CD14-positive monocyte (primary cell): ENCODE measurements at regions not wholly inside any gene's neighbourhood (a gene's known extent, or its start where the extent isn't known, plus 50 kb on each side); places are given as distances from the start of the nearest gene placed in this dataset.

ENCODE experiments used
- DNase-seq, 3 donors: peaks; one replicate each; pipeline ENCODE4 v3.0.0-alpha.2; 2011 to 2022
- H2AFZ ChIP-seq: 2 replicates; pipeline ENCODE4 v1.6.0; 2012; ENCODE audit warnings: mild to moderate bottlenecking, low read depth, low read length, inconsistent platforms; ENCODE audit not compliant: insufficient read depth, poor library complexity, severe bottlenecking
- H3K27ac ChIP-seq, 2 donors: 1 replicate in 1 of 2; 2 replicates in 1 of 2; pipeline ENCODE4 v1.5.1; 2012 to 2013; ENCODE audit warnings: low read length in 2 of 2, control low read depth in 1 of 2, inconsistent platforms in 1 of 2, low read depth in 1 of 2, mild to moderate bottlenecking in 1 of 2
- H3K27me3 ChIP-seq, 2 donors: one replicate each; pipeline versions ENCODE4 v1.6.0 to v1.6.1; 2011 to 2013; ENCODE audit warnings: low read length in 2 of 2; ENCODE audit not compliant: control insufficient read depth in 2 of 2, insufficient read depth in 2 of 2
- H3K36me3 ChIP-seq, 2 donors: replicated peaks in 1 of 2; 1 replicate in 1 of 2; 2 replicates in 1 of 2; pipeline versions ENCODE4 v1.5.1 to v1.6.1; 2012 to 2013; ENCODE audit warnings: low read length in 2 of 2, control low read depth in 1 of 2, inconsistent platforms in 1 of 2, mild to moderate bottlenecking in 1 of 2; ENCODE audit not compliant: insufficient read depth in 2 of 2, control insufficient read depth in 1 of 2
- H3K4me1 ChIP-seq, 2 donors: 1 replicate in 1 of 2; 2 replicates in 1 of 2; pipeline versions ENCODE4 v1.5.1 to v1.6.1; 2012 to 2013; ENCODE audit warnings: low read length in 2 of 2, control low read depth in 1 of 2, inconsistent platforms in 1 of 2, mild to moderate bottlenecking in 1 of 2, moderate library complexity in 1 of 2; ENCODE audit not compliant: insufficient read depth in 2 of 2, control insufficient read depth in 1 of 2
- H3K4me2 ChIP-seq: replicated peaks from 2 replicates; pipeline ENCODE3; 2012; ENCODE audit warnings: low read length, moderate library complexity, mild to moderate bottlenecking; ENCODE audit not compliant: poor library complexity, severe bottlenecking; ENCODE audit errors: extremely low read depth
- H3K4me3 ChIP-seq, 3 experiments: fragments of 200-600 bp in 1 of 3; sonication (generic) in 1 of 3; replicated peaks in 1 of 3; 1 replicate in 2 of 3; 2 replicates in 1 of 3; pipeline ENCODE4 v1.5.1; 2011 to 2013; ENCODE audit warnings: low read length in 3 of 3, mild to moderate bottlenecking in 3 of 3, control low read depth in 2 of 3, low read depth in 2 of 3, inconsistent platforms in 1 of 3, moderate library complexity in 1 of 3
- H3K79me2 ChIP-seq: 2 replicates; pipeline ENCODE4 v1.6.0; 2012; ENCODE audit warnings: mild to moderate bottlenecking, control low read depth, inconsistent platforms, low read length, moderate library complexity; ENCODE audit not compliant: insufficient read depth
- H3K9ac ChIP-seq: 2 replicates; pipeline ENCODE4 v1.6.0; 2017; ENCODE audit warnings: low read length, mild to moderate bottlenecking; ENCODE audit not compliant: insufficient read depth, poor library complexity, severe bottlenecking
- H3K9me3 ChIP-seq, 2 donors: replicated peaks in 1 of 2; 1 replicate in 1 of 2; 2 replicates in 1 of 2; pipeline versions ENCODE4 v1.5.1 to v1.6.1; 2012 to 2013; ENCODE audit warnings: low read length in 2 of 2, control low read depth in 1 of 2; ENCODE audit not compliant: control insufficient read depth in 1 of 2, insufficient read depth in 1 of 2
- H4K20me1 ChIP-seq: 2 replicates; pipeline ENCODE4 v1.6.0; 2012; ENCODE audit warnings: mild to moderate bottlenecking, low read length, control low read depth, moderate library complexity; ENCODE audit not compliant: insufficient read depth
- H3K27ac Mint-ChIP-seq, 7 donors: one replicate each; pipeline ENCODE4 v1.8.0; 2020; ENCODE audit warnings: mild to moderate bottlenecking in 7 of 7, mixed read lengths in 7 of 7, moderate library complexity in 6 of 7, inconsistent platforms in 2 of 7
- H3K27me3 Mint-ChIP-seq, 3 donors: one replicate each; pipeline ENCODE4 v1.8.0; 2021 to 2022; ENCODE audit warnings: low read depth in 3 of 3, mild to moderate bottlenecking in 3 of 3, mixed read lengths in 3 of 3, moderate library complexity in 3 of 3, inconsistent platforms in 1 of 3
- H3K36me3 Mint-ChIP-seq, 2 donors: one replicate each; pipeline ENCODE4 v1.8.0; 2020; ENCODE audit warnings: mixed read lengths in 2 of 2, inconsistent platforms in 1 of 2, mild to moderate bottlenecking in 1 of 2
- H3K4me1 Mint-ChIP-seq: one replicate; pipeline ENCODE4 v1.8.0; 2020; ENCODE audit warnings: mild to moderate bottlenecking, mixed read lengths
- H3K4me3 Mint-ChIP-seq, 2 donors: one replicate each; pipeline ENCODE4 v1.8.0; 2020; ENCODE audit warnings: mild to moderate bottlenecking in 2 of 2, mixed read lengths in 2 of 2, moderate library complexity in 1 of 2
- H3K9me3 Mint-ChIP-seq, 7 donors: one replicate each; pipeline ENCODE4 v1.8.0; 2020 to 2022; ENCODE audit warnings: mixed read lengths in 7 of 7, mild to moderate bottlenecking in 6 of 7, moderate library complexity in 6 of 7, inconsistent platforms in 2 of 7
- CTCF ChIP-seq: fragments of 200-600 bp; IDR thresholded peaks from one replicate; pipeline ENCODE4 v1.8.0; 2022; ENCODE audit warnings: antibody characterized with exemption, mild to moderate bottlenecking
- WGBS: methylation state at CpG from one replicate; pipeline ENCODE4 v1.1.5; 2013; ENCODE audit warnings: missing lambda C conversion rate; ENCODE audit not compliant: insufficient coverage; 5-methylcytosine and 5-hydroxymethylcytosine counted together
- intact Hi-C, 2 donors: fragments of 100-400 bp; cut with micrococcal nuclease; formaldehyde crosslinking; loops; one replicate each; pipeline versions ENCODE4 v1.15.0 to v1.15.1; 2023

GRCh38 chr5:112682621-112683061 lies 55.0 kb upstream of the APC start:
- Mint-ChIP-seq H3K9me3 (peaks cover 0 to 12% (median 5%) of the 10 kb centered on the region in 7 donors), H3K27ac (no peak overlapping the region), H3K36me3 (no peaks in the 10 kb centered on the region), H3K4me3 (no peak overlapping the region), H3K4me1 (no peaks in the 10 kb centered on the region), H3K27me3 (peaks cover 4 to 18% (median 12%) of the 10 kb centered on the region in 3 donors)
- Histone ChIP-seq H2AFZ (no peak overlapping the region), H3K79me2 (no peaks in the 10 kb centered on the region), H3K27me3 (peaks cover 10 to 13% of the 10 kb centered on the region in 2 donors), H3K27ac (no peak overlapping the region), H3K9me3 (no peaks in the 10 kb centered on the region), H3K4me3 (no peak overlapping the region), H3K36me3 (no peaks in the 10 kb centered on the region), H3K4me2 (no peak overlapping the region), H3K4me1 (no peaks in the 10 kb centered on the region), H3K9ac (no peak overlapping the region), H4K20me1 (no peaks in the 10 kb centered on the region)
- 90% methylated on average over 3 of the region's 3 CpGs for WGBS
- TF ChIP-seq CTCF = no peak
- DNase-seq = no peak
- intact Hi-C loops = loop anchor here in 1 of 2 donors (10.0 kb wide), 1 partner anchor 72 kb away; no protein-coding TSS in a partner anchor

- intact Hi-C loops = loop anchor here in 1 of 2 donors (10.0 kb wide), 1 partner anchor 71 kb away; no protein-coding TSS in a partner anchor
- Mint-ChIP-seq H3K27me3 (peaks cover 0 to 17% (median 16%) of the 10 kb centered on the region in 3 donors), H3K4me1 (no peaks in the 10 kb centered on the region), H3K27ac (no peak overlapping the region), H3K9me3 (peaks cover 0 to 8% (median 4%) of the 10 kb centered on the region in 7 donors), H3K4me3 (no peak overlapping the region), H3K36me3 (no peaks in the 10 kb centered on the region)
- H4K20me1 ChIP-seq = no peaks in the 10 kb centered on the region
- H3K9ac ChIP-seq = no peak overlapping the region
- no peaks in the 10 kb centered on the region for H3K79me2 ChIP-seq
- no CpG with 5 or more reads among the region's 1 CpG for WGBS
- no peaks in the 10 kb centered on the region for H3K36me3 ChIP-seq
- peaks cover 12 to 16% of the 10 kb centered on the region in 2 donors for H3K27me3 ChIP-seq
- H3K4me3 ChIP-seq = no peak overlapping the region
- no peak overlapping the region for H3K27ac ChIP-seq
- DNase-seq = no peak
- no peaks in the 10 kb centered on the region for H3K4me1 ChIP-seq
- TF ChIP-seq CTCF = no peak
- no peak overlapping the region for H2AFZ ChIP-seq
- H3K4me2 ChIP-seq = no peak overlapping the region
- no peaks in the 10 kb centered on the region for H3K9me3 ChIP-seq
Measured at GRCh38 chr5:112684121-112684520, 53.6 kb upstream of the APC start.
